ENCODE measurements at regions not wholly inside any gene's neighbourhood (a gene's known extent, or its start where the extent isn't known, plus 50 kb on each side); places are given as distances from the start of the nearest gene placed in this dataset.

DNA sequence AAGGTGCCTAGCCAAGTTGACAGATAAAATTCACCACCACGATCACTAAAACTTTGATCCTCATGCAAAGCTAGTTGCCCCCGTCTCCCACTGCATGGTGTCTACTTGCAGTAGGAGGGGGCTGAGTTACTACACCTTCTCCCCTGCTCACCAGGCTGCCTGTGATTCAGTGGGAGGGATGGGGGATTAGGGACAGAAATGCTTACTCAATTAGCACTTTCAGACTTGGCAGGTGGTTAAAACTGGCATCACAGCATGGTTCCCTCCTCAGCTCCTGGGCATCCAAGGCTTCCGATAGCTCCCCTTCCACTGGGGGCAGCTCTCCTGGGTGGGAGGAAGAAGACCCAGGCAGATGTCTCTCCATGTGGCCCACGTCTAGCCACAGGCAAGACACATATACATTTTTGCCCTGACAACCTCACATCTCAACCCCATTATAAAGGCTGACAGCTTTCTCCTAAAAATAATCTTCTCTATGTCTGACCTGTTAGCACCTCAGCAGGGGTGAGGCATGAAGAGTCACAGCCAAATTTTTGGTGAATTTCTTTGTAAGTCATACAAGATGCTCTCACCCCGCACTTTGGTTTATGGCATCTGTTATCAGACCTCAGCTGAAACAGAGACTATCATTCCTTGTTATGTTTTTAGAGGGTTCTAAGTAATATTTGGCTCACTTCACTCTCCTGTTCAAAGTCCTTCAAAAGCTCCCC, 369.0 kb downstream of the SV2B start:
- peaks cover 21 to 24% of the 10 kb centered on the region in 2 donors for H3K4me1 ChIP-seq (ENCODE audit: control insufficient read depth in 1 of 2, insufficient read depth in 2 of 2, low read length in 2 of 2)
- H3K9ac ChIP-seq (ENCODE audit: low read depth in 1 of 2, low read length in 2 of 2): no peak overlapping the region
- no peaks in the 10 kb centered on the region for H3K9me3 ChIP-seq (ENCODE audit: control insufficient read depth in 1 of 2, low read length in 2 of 2)
- no peaks in the 10 kb centered on the region for H3K36me3 ChIP-seq (ENCODE audit: control insufficient read depth in 1 of 2, insufficient read depth in 2 of 2, low read length in 2 of 2)
- H3K27me3 ChIP-seq (ENCODE audit: control insufficient read depth in 1 of 2, insufficient read depth in 2 of 2, low read length in 2 of 2): no peaks in the 10 kb centered on the region
- no peak overlapping the region for H3K27ac ChIP-seq (ENCODE audit: low read depth, low read length)
- H3K4me3 ChIP-seq (ENCODE audit: low read depth in 1 of 2, low read length in 2 of 2): no peak overlapping the region

DNA sequence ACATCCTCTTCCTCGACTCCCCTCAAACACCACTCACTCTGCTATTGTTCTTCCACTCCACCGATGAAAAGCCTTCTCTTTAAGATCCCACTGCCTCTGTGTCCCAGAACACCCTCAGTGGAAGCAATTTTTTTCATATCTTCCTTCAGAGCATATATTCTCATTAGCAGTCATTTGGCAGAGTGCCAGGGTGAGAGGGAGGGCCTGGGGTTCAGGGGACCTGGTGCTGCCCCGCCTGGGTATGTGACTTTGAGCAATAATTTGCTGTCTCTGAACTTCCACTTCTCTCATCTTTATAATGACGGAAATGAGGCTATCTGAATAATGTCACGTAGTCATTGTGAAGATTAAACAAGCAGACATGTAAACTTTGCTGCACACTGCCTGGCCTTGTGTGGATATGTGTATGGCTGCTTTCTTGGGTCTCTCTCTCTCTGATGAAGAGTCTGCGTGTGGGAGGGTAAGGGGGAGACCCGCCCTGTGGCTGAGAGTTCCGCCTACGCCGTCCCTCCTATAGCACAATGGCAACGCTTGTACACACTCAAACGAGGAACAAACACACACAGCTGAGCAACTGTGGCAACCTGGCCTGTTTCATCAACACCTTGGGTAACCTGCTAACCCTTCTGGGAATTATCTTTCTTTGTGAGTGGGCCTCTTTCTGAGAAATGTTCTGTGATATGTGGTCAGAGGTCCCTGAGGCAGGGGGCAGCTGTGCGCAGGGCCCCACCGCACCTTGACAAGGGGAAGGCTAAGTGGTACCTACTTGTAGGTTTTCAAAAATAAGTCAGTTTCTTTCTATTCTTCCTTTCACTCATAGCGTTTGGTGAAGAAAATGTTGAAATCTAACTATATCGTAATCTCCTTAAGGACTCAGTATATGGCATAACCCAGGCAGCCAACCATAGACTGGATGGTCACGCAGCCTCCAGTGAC, 369.8 kb downstream of the SV2B start:
- Histone ChIP-seq H3K4me1 (ENCODE audit: control insufficient read depth in 1 of 2, insufficient read depth in 2 of 2, low read length in 2 of 2) (peaks cover 21 to 24% of the 10 kb centered on the region in 2 donors), H3K27ac (ENCODE audit: low read depth, low read length) (no peak overlapping the region), H3K27me3 (ENCODE audit: control insufficient read depth in 1 of 2, insufficient read depth in 2 of 2, low read length in 2 of 2) (no peaks in the 10 kb centered on the region), H3K9me3 (ENCODE audit: control insufficient read depth in 1 of 2, low read length in 2 of 2) (no peaks in the 10 kb centered on the region), H3K4me3 (ENCODE audit: low read depth in 1 of 2, low read length in 2 of 2) (peak overlapping the region in 1 of 2 donors; percentile 7), H3K9ac (ENCODE audit: low read depth in 1 of 2, low read length in 2 of 2) (no peak overlapping the region), H3K36me3 (ENCODE audit: control insufficient read depth in 1 of 2, insufficient read depth in 2 of 2, low read length in 2 of 2) (no peaks in the 10 kb centered on the region)

DNA sequence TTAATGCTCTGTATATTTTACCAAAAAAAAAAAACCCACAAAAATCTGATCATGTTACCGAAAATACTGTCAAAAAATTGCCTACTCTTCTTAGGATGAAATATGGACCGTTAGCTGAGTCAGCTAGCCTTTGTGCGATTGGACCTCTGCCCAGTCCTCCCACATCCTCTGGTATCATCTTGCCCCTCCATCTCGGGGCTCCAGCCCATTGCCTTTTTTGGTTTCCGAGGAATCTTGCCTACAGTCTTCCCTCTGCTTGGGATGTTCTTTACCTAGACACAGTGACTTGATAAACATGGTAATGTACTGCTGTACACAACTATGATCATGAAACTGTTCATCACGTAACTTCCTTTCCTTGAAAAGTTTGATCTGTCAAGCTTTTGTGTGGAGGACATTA, 371.4 kb downstream of the SV2B start:
- no peaks in the 10 kb centered on the region for H3K27me3 ChIP-seq (ENCODE audit: control insufficient read depth in 1 of 2, insufficient read depth in 2 of 2, low read length in 2 of 2)
- no peaks in the 10 kb centered on the region for H3K9me3 ChIP-seq (ENCODE audit: control insufficient read depth in 1 of 2, low read length in 2 of 2)
- no peak overlapping the region for H3K9ac ChIP-seq (ENCODE audit: low read depth in 1 of 2, low read length in 2 of 2)
- no peak overlapping the region for H3K4me3 ChIP-seq (ENCODE audit: low read depth in 1 of 2, low read length in 2 of 2)
- H3K36me3 ChIP-seq (ENCODE audit: control insufficient read depth in 1 of 2, insufficient read depth in 2 of 2, low read length in 2 of 2): no peaks in the 10 kb centered on the region
- no peak overlapping the region for H3K27ac ChIP-seq (ENCODE audit: low read depth, low read length)
- peaks cover 21 to 24% of the 10 kb centered on the region in 2 donors for H3K4me1 ChIP-seq (ENCODE audit: control insufficient read depth in 1 of 2, insufficient read depth in 2 of 2, low read length in 2 of 2)

DNA sequence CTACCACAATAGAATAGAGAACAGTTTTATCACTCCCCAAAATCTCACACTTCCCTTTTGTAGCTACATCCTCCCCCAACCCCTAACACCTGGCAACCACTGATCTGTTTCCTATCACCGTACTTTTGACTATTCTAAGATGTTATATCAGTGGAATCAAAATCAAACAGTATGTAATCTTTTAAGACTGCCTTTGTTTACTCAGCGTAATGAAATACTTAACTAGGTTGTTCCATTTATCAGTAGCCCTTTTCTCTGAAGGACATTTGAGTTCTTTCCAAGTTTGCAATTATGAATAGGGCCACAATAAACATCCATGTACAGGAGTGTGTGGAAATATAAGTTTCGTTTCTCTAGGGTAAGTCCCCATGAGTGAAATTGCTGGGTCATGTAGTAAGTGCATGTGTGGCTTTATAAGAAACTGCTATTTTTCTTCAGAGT, 372.3 kb downstream of the SV2B start:
- peaks cover 21 to 24% of the 10 kb centered on the region in 2 donors for H3K4me1 ChIP-seq (ENCODE audit: control insufficient read depth in 1 of 2, insufficient read depth in 2 of 2, low read length in 2 of 2)
- H3K4me3 ChIP-seq (ENCODE audit: low read depth in 1 of 2, low read length in 2 of 2): no peak overlapping the region
- no peak overlapping the region for H3K9ac ChIP-seq (ENCODE audit: low read depth in 1 of 2, low read length in 2 of 2)
- no peaks in the 10 kb centered on the region for H3K36me3 ChIP-seq (ENCODE audit: control insufficient read depth in 1 of 2, insufficient read depth in 2 of 2, low read length in 2 of 2)
- no peaks in the 10 kb centered on the region for H3K27me3 ChIP-seq (ENCODE audit: control insufficient read depth in 1 of 2, insufficient read depth in 2 of 2, low read length in 2 of 2)
- no peak overlapping the region for H3K27ac ChIP-seq (ENCODE audit: low read depth, low read length)
- no peaks in the 10 kb centered on the region for H3K9me3 ChIP-seq (ENCODE audit: control insufficient read depth in 1 of 2, low read length in 2 of 2)

DNA sequence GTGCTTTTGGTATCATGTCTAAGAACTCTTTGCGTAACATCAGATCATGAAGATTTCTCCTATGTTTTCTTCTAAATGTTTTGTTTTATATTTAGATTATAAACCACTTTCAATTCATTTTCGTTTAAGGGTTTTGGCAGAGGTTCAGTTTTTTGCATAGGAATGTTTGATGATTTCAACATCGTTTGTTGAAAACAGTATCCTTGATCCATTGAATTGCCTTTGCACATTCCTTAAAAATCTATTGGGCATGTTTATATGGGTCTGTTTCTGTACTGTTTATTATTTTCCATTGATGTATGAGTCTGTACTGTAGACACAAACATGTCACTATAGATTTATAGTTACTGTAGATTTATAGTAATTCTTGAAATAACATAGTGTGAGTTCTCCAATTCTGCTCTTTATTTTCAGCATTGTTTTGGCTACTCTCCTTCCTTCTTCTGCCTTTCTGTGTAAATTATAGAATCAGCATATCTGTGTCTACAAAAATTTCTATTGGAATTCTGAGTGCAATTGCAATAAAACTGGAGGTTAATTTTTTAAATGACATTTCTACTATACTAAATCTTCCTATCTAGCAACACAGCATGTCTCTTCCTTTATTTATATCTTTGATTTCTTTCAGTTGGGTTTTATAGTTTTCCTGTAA, 374.0 kb downstream of the SV2B start:
- Histone ChIP-seq H3K4me3 (ENCODE audit: low read depth in 1 of 2, low read length in 2 of 2) (no peak overlapping the region), H3K9ac (ENCODE audit: low read depth in 1 of 2, low read length in 2 of 2) (no peak overlapping the region), H3K9me3 (ENCODE audit: control insufficient read depth in 1 of 2, low read length in 2 of 2) (no peaks in the 10 kb centered on the region), H3K4me1 (ENCODE audit: control insufficient read depth in 1 of 2, insufficient read depth in 2 of 2, low read length in 2 of 2) (peaks cover 20 to 24% of the 10 kb centered on the region in 2 donors), H3K27ac (ENCODE audit: low read depth, low read length) (no peak overlapping the region), H3K27me3 (ENCODE audit: control insufficient read depth in 1 of 2, insufficient read depth in 2 of 2, low read length in 2 of 2) (no peaks in the 10 kb centered on the region), H3K36me3 (ENCODE audit: control insufficient read depth in 1 of 2, insufficient read depth in 2 of 2, low read length in 2 of 2) (no peaks in the 10 kb centered on the region)

DNA sequence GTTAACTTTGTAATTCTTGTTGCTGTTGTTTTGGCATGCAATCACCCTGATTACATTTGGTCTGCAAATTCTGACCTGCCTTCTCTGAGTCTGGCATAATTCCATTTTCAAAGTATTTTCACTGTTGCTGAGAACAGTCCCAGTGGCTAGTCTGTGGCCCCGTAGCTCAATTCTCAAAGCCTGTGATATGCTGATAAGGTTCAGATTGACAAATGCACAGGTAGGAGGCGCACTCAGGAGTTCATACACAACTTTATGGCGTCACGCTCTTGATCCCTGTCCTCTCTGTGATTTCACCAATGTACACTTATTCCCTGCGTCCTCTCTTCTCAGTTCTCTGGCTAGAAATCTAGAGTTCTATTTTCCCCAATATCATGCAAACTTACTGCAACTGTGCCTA, 376.6 kb upstream of the SLCO3A1 start:
- no peak overlapping the region for H3K4me3 ChIP-seq (ENCODE audit: low read depth in 1 of 2, low read length in 2 of 2)
- peaks cover 5 to 8% of the 10 kb centered on the region in 2 donors for H3K4me1 ChIP-seq (ENCODE audit: control insufficient read depth in 1 of 2, insufficient read depth in 2 of 2, low read length in 2 of 2)
- no peaks in the 10 kb centered on the region for H3K9me3 ChIP-seq (ENCODE audit: control insufficient read depth in 1 of 2, low read length in 2 of 2)
- no peak overlapping the region for H3K9ac ChIP-seq (ENCODE audit: low read depth in 1 of 2, low read length in 2 of 2)
- H3K27ac ChIP-seq (ENCODE audit: low read depth, low read length): no peak overlapping the region
- no peaks in the 10 kb centered on the region for H3K27me3 ChIP-seq (ENCODE audit: control insufficient read depth in 1 of 2, insufficient read depth in 2 of 2, low read length in 2 of 2)
- no peaks in the 10 kb centered on the region for H3K36me3 ChIP-seq (ENCODE audit: control insufficient read depth in 1 of 2, insufficient read depth in 2 of 2, low read length in 2 of 2)

DNA sequence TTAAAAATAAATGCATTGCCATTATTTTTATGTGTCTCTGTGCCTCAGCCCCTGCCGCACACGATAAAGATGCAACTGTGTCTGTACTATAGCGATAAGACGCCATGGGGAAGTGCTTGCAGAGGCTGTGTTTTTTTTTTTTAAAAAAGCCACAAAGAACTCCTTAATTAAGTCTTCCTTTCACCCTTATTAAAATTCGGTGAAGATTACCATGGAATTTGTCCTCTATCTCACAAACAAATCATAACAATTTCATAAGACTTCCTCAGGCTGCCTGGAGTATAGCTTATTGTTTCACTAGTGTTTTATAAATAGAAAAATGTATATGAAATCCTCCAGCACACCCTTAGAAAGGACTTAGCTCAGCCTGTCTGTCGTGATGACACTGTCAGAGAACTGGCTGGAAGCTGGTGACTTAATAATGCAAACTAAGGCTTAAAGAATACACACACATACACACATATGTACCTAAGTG, 374.8 kb upstream of the SLCO3A1 start:
- no peaks in the 10 kb centered on the region for H3K9me3 ChIP-seq (ENCODE audit: control insufficient read depth in 1 of 2, low read length in 2 of 2)
- no peaks in the 10 kb centered on the region for H3K4me1 ChIP-seq (ENCODE audit: control insufficient read depth in 1 of 2, insufficient read depth in 2 of 2, low read length in 2 of 2)
- H3K9ac ChIP-seq (ENCODE audit: low read depth in 1 of 2, low read length in 2 of 2): no peak overlapping the region
- H3K27ac ChIP-seq (ENCODE audit: low read depth, low read length): no peak overlapping the region
- no peaks in the 10 kb centered on the region for H3K36me3 ChIP-seq (ENCODE audit: control insufficient read depth in 1 of 2, insufficient read depth in 2 of 2, low read length in 2 of 2)
- no peak overlapping the region for H3K4me3 ChIP-seq (ENCODE audit: low read depth in 1 of 2, low read length in 2 of 2)
- no peaks in the 10 kb centered on the region for H3K27me3 ChIP-seq (ENCODE audit: control insufficient read depth in 1 of 2, insufficient read depth in 2 of 2, low read length in 2 of 2)

DNA sequence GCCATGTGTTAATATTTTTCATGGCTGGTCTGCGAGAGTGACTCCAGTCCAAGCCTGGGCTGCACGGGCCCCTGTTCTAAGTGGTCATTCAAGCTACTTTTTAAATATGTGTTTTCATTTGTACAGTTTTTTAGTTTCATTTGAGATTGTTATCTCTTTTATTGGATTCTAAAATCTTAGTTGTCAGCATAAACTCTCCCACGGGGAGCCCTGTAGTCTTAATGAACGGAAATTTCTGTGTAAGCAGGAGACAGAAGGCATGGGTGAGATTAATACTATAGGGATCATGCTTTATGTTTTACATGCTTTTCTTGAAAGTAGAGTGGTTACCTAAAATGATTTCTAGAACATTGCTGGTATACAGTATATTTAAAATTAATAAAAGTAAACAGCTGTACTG, 373.1 kb upstream of the SLCO3A1 start:
- H3K9ac ChIP-seq (ENCODE audit: low read depth in 1 of 2, low read length in 2 of 2): no peak overlapping the region

DNA sequence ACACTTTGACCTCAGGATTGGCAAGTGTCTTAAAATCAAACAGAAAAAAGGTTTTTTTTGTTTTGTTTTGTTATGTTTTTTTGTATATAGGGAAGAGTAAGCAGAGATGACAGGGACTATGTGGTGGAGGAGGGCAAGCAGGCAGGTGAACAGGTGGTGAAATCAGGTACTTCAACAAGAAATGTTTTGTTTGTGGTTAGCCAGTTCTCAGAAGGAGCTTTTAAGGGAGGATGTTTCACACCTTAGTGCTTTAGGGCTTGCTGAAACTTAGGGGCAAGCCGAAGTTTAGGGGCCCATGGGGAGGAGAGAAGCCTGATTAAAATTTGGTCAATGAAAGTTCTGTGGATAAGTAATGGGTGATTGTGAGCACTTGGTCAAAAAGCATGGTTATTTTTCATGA, 370.7 kb upstream of the SLCO3A1 start:
- H3K9me3 ChIP-seq (ENCODE audit: control insufficient read depth in 1 of 2, low read length in 2 of 2): no peaks in the 10 kb centered on the region
- H3K27me3 ChIP-seq (ENCODE audit: control insufficient read depth in 1 of 2, insufficient read depth in 2 of 2, low read length in 2 of 2): peaks cover 0 to 2% of the 10 kb centered on the region in 2 donors
- H3K27ac ChIP-seq (ENCODE audit: low read depth, low read length): no peak overlapping the region
- H3K36me3 ChIP-seq (ENCODE audit: control insufficient read depth in 1 of 2, insufficient read depth in 2 of 2, low read length in 2 of 2): no peaks in the 10 kb centered on the region
- H3K9ac ChIP-seq (ENCODE audit: low read depth in 1 of 2, low read length in 2 of 2): no peak overlapping the region
- H3K4me1 ChIP-seq (ENCODE audit: control insufficient read depth in 1 of 2, insufficient read depth in 2 of 2, low read length in 2 of 2): no peaks in the 10 kb centered on the region
- H3K4me3 ChIP-seq (ENCODE audit: low read depth in 1 of 2, low read length in 2 of 2): no peak overlapping the region

More for the DNA sequence above, 373.1 kb upstream of the SLCO3A1 start:
- Histone ChIP-seq H3K27me3 (ENCODE audit: control insufficient read depth in 1 of 2, insufficient read depth in 2 of 2, low read length in 2 of 2) (peaks cover 0 to 2% of the 10 kb centered on the region in 2 donors), H3K4me1 (ENCODE audit: control insufficient read depth in 1 of 2, insufficient read depth in 2 of 2, low read length in 2 of 2) (no peaks in the 10 kb centered on the region), H3K9me3 (ENCODE audit: control insufficient read depth in 1 of 2, low read length in 2 of 2) (no peaks in the 10 kb centered on the region), H3K36me3 (ENCODE audit: control insufficient read depth in 1 of 2, insufficient read depth in 2 of 2, low read length in 2 of 2) (no peaks in the 10 kb centered on the region), H3K4me3 (ENCODE audit: low read depth in 1 of 2, low read length in 2 of 2) (no peak overlapping the region), H3K27ac (ENCODE audit: low read depth, low read length) (no peak overlapping the region)

DNA sequence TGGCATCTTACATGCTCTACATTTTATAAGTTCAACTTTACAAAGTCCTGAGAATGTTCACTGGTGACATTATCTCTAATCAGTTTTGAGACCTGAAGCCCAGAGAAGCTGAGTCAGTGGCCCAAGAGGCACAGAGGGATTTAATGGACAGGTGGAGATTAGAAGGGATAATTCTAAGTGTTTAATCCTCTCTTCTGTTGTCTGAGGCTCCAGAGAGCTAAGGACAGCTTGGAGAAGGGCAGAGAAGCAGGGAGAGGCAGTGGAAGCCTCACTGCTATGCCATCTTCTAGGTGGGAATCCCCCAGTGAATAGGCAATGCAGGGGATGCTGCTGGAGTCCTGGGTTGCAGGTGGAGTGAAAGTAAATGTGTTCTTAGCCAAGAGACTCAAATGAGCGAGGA, 369.4 kb upstream of the SLCO3A1 start:
- H3K27ac ChIP-seq (ENCODE audit: low read depth, low read length): no peak overlapping the region
- H3K4me1 ChIP-seq (ENCODE audit: control insufficient read depth in 1 of 2, insufficient read depth in 2 of 2, low read length in 2 of 2): no peaks in the 10 kb centered on the region
- no peak overlapping the region for H3K9ac ChIP-seq (ENCODE audit: low read depth in 1 of 2, low read length in 2 of 2)
- no peaks in the 10 kb centered on the region for H3K9me3 ChIP-seq (ENCODE audit: control insufficient read depth in 1 of 2, low read length in 2 of 2)
- no peak overlapping the region for H3K4me3 ChIP-seq (ENCODE audit: low read depth in 1 of 2, low read length in 2 of 2)
- H3K27me3 ChIP-seq (ENCODE audit: control insufficient read depth in 1 of 2, insufficient read depth in 2 of 2, low read length in 2 of 2): peaks cover 0 to 2% of the 10 kb centered on the region in 2 donors
- no peaks in the 10 kb centered on the region for H3K36me3 ChIP-seq (ENCODE audit: control insufficient read depth in 1 of 2, insufficient read depth in 2 of 2, low read length in 2 of 2)

All from duodenal mucosa (tissue), 2 donors.